A549 (cell line): ENCODE measurements at regions not wholly inside any gene's neighbourhood (a gene's known extent, or its start where the extent isn't known, plus 50 kb on each side); places are given as distances from the start of the nearest gene placed in this dataset.

Experiments used
- ATAC-seq, 2 experiments: fragments of 200-7000 bp in 1 of 2; fragments of >200 bp in 1 of 2; cut with Nextera tagmentation in 1 of 2; cut with Tn5 transposase in 1 of 2; 3 replicates each; pipeline versions ENCODE4 v1.8.0 to v1.9.1; 2018 to 2020; ENCODE audit warnings: mild to moderate bottlenecking in 1 of 2, moderate library complexity in 1 of 2
- CTCF ChIA-PET: fragments of 300-600 bp; sonication (Branson Sonifier 250); formaldehyde crosslinking; extraction: SDS; loops from one replicate; lab custom pipeline; 2021; ENCODE audit warnings: antibody characterized with exemption, inconsistent platforms; lab: Yijun Ruan, JAX
- POLR2A ChIA-PET: fragments of 350-600 bp; formaldehyde crosslinking; extraction: SDS; loops from one replicate; lab custom pipeline; 2021; ENCODE audit warnings: antibody characterized with exemption, inconsistent platforms; lab: Yijun Ruan, JAX
- DNase-seq, 2 experiments: peaks; one replicate each; pipeline versions ENCODE4 v3.0.0 to v3.0.0-alpha.2; 2011 to 2016; ENCODE audit warnings: low read depth in 1 of 2, low spot score in 1 of 2
- FAIRE-seq: peaks from 2 replicates; lab custom pipeline; 2011; peaks lifted over from hg19 to GRCh38; lab: Jason Lieb, UNC
- H3K27ac ChIP-seq, 2 experiments: fragments of >200 bp; sonication (Bioruptor Twin); formaldehyde crosslinking; 3 replicates each; pipeline ENCODE4 v1.5.1; 2016 to 2017
- H3K4me1 ChIP-seq: fragments of >200 bp; sonication (Bioruptor Twin); formaldehyde crosslinking; 3 replicates; pipeline ENCODE4 v1.6.1; 2016
- H3K4me2 ChIP-seq: fragments of >200 bp; sonication (Bioruptor Twin); formaldehyde crosslinking; 3 replicates; pipeline ENCODE4 v1.6.1; 2016
- H3K4me3 ChIP-seq: fragments of >200 bp; sonication (Bioruptor Twin); formaldehyde crosslinking; 3 replicates; pipeline ENCODE4 v1.5.1; 2016
- H3K9me3 ChIP-seq: fragments of >200 bp; sonication (Bioruptor Twin); formaldehyde crosslinking; 3 replicates; pipeline ENCODE4 v1.6.1; 2016
- BHLHE40 ChIP-seq: IDR thresholded peaks from 2 replicates; pipeline ENCODE4 v1.6.1; 2012; ENCODE audit warnings: low read depth, low read length, inconsistent platforms
- CBX2 ChIP-seq: fragments of 200-600 bp; sonication (generic); IDR thresholded peaks from 2 replicates; pipeline ENCODE4 v1.6.1; 2016; ENCODE audit warnings: low read depth, mild to moderate bottlenecking, borderline replicate concordance
- CBX8 ChIP-seq: fragments of 200-600 bp; sonication (generic); IDR thresholded peaks from 2 replicates; pipeline ENCODE4 v1.6.1; 2016
- CHD4 ChIP-seq: fragments of 200-600 bp; sonication (generic); IDR thresholded peaks from 2 replicates; pipeline ENCODE4 v1.6.1; 2016; ENCODE audit warnings: antibody characterized with exemption, mild to moderate bottlenecking, borderline replicate concordance
- EHF ChIP-seq: fragments of 250-450 bp; sonication (Bioruptor Pico); IDR thresholded peaks from 2 replicates; pipeline ENCODE4 v1.5.0; 2020; ENCODE audit warnings: mild to moderate bottlenecking
- ESRRA ChIP-seq: fragments of 150-350 bp; IDR thresholded peaks from 2 replicates; pipeline ENCODE4 v1.6.1; 2014; ENCODE audit warnings: mild to moderate bottlenecking, low read length, borderline replicate concordance
- FOSB ChIP-seq: fragments of 250-450 bp; sonication (Bioruptor Pico); IDR thresholded peaks from 2 replicates; pipeline ENCODE4 v1.5.0; 2020; ENCODE audit warnings: mild to moderate bottlenecking, moderate library complexity
- GATA3 ChIP-seq: IDR thresholded peaks from 2 replicates; pipeline ENCODE4 v1.6.1; 2012; ENCODE audit warnings: borderline replicate concordance
- HDAC2 ChIP-seq: fragments of 200-600 bp; sonication (generic); IDR thresholded peaks from 2 replicates; pipeline ENCODE4 v1.6.1; 2016
- HOXA7 ChIP-seq: fragments of 250-450 bp; sonication (Bioruptor Pico); IDR thresholded peaks from 2 replicates; pipeline ENCODE4 v1.5.0; 2020; ENCODE audit warnings: mild to moderate bottlenecking, moderate library complexity
- HOXB13 ChIP-seq: fragments of 250-450 bp; sonication (Bioruptor Pico); IDR thresholded peaks from 2 replicates; pipeline ENCODE4 v1.5.0; 2020; ENCODE audit warnings: low read depth, mild to moderate bottlenecking, moderate library complexity
- HOXB5 ChIP-seq: fragments of 250-450 bp; sonication (Bioruptor Pico); IDR thresholded peaks from 2 replicates; pipeline ENCODE4 v1.5.0; 2020; ENCODE audit warnings: mild to moderate bottlenecking, moderate library complexity
- KDM1A ChIP-seq: fragments of 200-600 bp; sonication (generic); IDR thresholded peaks from 2 replicates; pipeline ENCODE4 v1.6.1; 2016; ENCODE audit warnings: low read depth, mild to moderate bottlenecking
- KDM5A ChIP-seq: fragments of 200-600 bp; sonication (generic); IDR thresholded peaks from 2 replicates; pipeline ENCODE4 v1.6.1; 2016; ENCODE audit warnings: antibody characterized with exemption, mild to moderate bottlenecking
- NPAS2 ChIP-seq: fragments of 250-450 bp; sonication (Bioruptor Pico); IDR thresholded peaks from 2 replicates; pipeline ENCODE4 v1.8.0; 2022; ENCODE audit warnings: mild to moderate bottlenecking, moderate library complexity, borderline replicate concordance
- NR3C1 ChIP-seq: fragments of >200 bp; sonication (Bioruptor Twin); formaldehyde crosslinking; IDR thresholded peaks from 3 replicates; pipeline ENCODE4 v1.6.1; 2017
- POLR2A ChIP-seq: IDR thresholded peaks from 2 replicates; pipeline ENCODE4 v1.6.1; 2012; ENCODE audit warnings: mild to moderate bottlenecking, low read length
- POLR2AphosphoS2 ChIP-seq: conservative IDR thresholded peaks from 2 replicates; pipeline ENCODE4 v1.6.1; 2012; ENCODE audit warnings: low read length, improper control_type of control experiment, inconsistent platforms
- SMC3 ChIP-seq: fragments of >200 bp; sonication (Bioruptor Twin); formaldehyde crosslinking; IDR thresholded peaks from 3 replicates; pipeline ENCODE4 v1.6.1; 2018; ENCODE audit warnings: inconsistent platforms
- SREBF2 ChIP-seq: fragments of 450-650 bp; IDR thresholded peaks from 2 replicates; pipeline ENCODE4 v1.6.1; 2014; ENCODE audit warnings: mild to moderate bottlenecking, moderate library complexity
- TFCP2L1 ChIP-seq: fragments of 250-450 bp; sonication (Bioruptor Pico); IDR thresholded peaks from 2 replicates; pipeline ENCODE4 v1.5.0; 2021; ENCODE audit warnings: mild to moderate bottlenecking
- ZNF302 ChIP-seq: fragments of 250-450 bp; sonication (Bioruptor Pico); IDR thresholded peaks from 2 replicates; pipeline ENCODE4 v1.9.0; 2021; ENCODE audit warnings: inconsistent platforms, mild to moderate bottlenecking, moderate library complexity
- WGBS: methylation state at CpG from one replicate; pipeline ENCODE4 v1.1.6; 2017; ENCODE audit errors: missing lambda C conversion rate; 5-methylcytosine and 5-hydroxymethylcytosine counted together
- TF ChIP-seq, protein P1 (sequence below): IDR thresholded peaks from 2 replicates; pipeline ENCODE4 v1.6.1; 2012; ENCODE audit warnings: low read depth, borderline replicate concordance
- TF ChIP-seq, protein P2 (sequence below): IDR thresholded peaks from 2 replicates; pipeline ENCODE4 v1.6.1; 2012
- TF ChIP-seq, protein P3 (sequence below): fragments of >200 bp; sonication (Bioruptor Twin); formaldehyde crosslinking; IDR thresholded peaks from 3 replicates; pipeline ENCODE4 v1.5.1; 2016
- TF ChIP-seq, protein P4 (sequence below): fragments of >200 bp; sonication (Bioruptor Twin); formaldehyde crosslinking; IDR thresholded peaks from 2 replicates; pipeline ENCODE4 v1.6.1; 2016
- TF ChIP-seq, protein P5 (sequence below): IDR thresholded peaks from 2 replicates; pipeline ENCODE4 v1.6.1; 2012
- TF ChIP-seq, protein P6 (sequence below): fragments of 250-450 bp; sonication (Bioruptor Pico); IDR thresholded peaks from 2 replicates; pipeline ENCODE4 v1.5.0; 2020; ENCODE audit warnings: low read depth, mild to moderate bottlenecking, moderate library complexity

DNA sequence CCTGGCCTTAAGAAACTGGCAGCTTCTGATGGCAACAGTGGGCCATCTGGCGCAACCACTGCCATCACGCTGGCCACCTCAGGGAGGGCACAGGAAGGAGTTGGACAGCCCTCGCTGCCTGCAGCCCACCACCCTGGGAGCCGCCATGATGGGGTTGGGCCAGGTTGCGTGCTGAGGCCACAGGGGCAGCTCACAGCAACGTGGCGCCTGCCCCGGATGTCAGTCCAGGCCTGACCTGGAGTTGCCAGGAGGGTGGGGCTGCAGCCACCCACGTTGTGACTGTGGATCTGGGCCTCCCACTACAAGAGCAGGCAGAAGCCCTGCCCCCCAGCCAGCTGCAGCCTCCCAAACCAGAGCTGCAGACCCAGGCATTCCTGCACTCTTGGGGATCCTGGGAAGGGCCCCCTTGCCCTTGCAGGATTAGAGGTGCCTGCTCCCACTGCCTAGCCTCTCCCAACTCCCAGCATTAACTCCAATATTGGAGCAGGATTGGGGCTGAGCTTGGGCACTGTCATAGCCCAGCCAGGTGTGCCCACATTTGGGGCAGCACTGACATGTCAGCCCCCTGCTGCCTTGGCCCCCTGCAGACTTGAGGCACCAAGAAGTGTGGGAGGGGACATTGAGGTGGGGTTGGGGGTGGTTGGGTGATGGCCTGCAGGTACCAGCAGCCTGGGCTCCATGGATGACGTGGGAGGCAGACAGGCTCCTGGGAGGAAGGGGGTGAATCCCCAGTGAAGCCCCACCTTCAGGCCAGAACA, 468.9 kb upstream of the CCDC54 start:
- Histone ChIP-seq H3K4me1 (no peaks in the 10 kb centered on the region), H3K4me2 (no peak overlapping the region), H3K27ac (no peak overlapping the region), H3K9me3 (no peaks in the 10 kb centered on the region), H3K4me3 (no peak overlapping the region)
- ChIA-PET CTCF (no interaction called here), POLR2A (no interaction called here)
- WGBS: 47% methylated on average over 10 of the region's 10 CpGs
- no peak for FAIRE-seq
- ATAC-seq: no peak
- DNase-seq: no peak
- no peak for TF ChIP-seq POLR2A
- TF ChIP-seq POLR2AphosphoS2: no peak
- TF ChIP-seq HOXA7: no peak
- TF ChIP-seq CBX2: no peak
- TF ChIP-seq HOXB5 (CRISPR knock-in tag): no peak
- TF ChIP-seq HDAC2: no peak
- TF ChIP-seq FOSB: no peak
- TF ChIP-seq, protein P1, sequence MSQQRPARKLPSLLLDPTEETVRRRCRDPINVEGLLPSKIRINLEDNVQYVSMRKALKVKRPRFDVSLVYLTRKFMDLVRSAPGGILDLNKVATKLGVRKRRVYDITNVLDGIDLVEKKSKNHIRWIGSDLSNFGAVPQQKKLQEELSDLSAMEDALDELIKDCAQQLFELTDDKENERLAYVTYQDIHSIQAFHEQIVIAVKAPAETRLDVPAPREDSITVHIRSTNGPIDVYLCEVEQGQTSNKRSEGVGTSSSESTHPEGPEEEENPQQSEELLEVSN: no peak
- TF ChIP-seq NPAS2 (CRISPR knock-in tag): no peak
- no peak for TF ChIP-seq SREBF2
- no peak for TF ChIP-seq SMC3
- no peak for TF ChIP-seq KDM5A
- no peak for TF ChIP-seq GATA3
- TF ChIP-seq EHF (CRISPR knock-in tag): no peak
- TF ChIP-seq, protein P2, sequence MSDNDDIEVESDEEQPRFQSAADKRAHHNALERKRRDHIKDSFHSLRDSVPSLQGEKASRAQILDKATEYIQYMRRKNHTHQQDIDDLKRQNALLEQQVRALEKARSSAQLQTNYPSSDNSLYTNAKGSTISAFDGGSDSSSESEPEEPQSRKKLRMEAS: no peak

DNA sequence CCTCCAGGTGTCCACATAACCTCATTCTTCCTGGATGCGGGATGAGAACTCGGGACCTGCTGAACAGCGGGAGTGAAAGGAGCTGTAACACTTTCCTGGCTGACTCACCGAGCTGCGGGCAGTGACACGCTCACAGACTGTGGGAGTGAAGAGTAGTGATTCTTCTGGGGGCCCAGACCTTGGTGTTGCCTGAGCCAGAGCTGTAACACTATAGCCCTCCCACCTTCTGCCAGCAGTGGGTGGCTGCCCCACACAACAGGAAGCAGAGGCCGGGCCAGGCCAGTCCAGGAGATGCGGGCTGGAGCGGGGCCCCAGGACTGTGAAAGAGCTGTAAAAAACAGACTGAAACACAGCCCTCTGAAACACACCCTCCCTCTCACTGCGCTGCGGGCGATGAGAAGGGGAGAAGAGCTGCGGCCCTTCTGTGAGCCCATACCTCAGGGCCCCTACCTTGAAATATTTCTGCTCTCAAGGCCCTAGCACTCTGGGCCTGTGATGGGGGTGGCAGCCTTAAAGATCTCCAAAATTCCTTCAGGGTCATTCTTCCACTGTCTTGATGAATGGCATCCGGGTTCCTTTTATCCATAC, 464.0 kb upstream of the CCDC54 start:
- H3K9me3 ChIP-seq: no peaks in the 10 kb centered on the region
- POLR2A ChIA-PET: no interaction called here
- ATAC-seq (no peak), DNase-seq (no peak), FAIRE-seq (no peak)
- CTCF ChIA-PET: interaction anchor here (0.6 to 0.9 kb wide), 2 partner anchors 22 to 1234 kb away, joined by 3 read pairs; no protein-coding TSS in a partner anchor
- no peak overlapping the region for H3K4me2 ChIP-seq
- H3K4me3 ChIP-seq: no peak overlapping the region
- no peaks in the 10 kb centered on the region for H3K4me1 ChIP-seq
- WGBS: 75% methylated on average over 14 of the region's 14 CpGs
- H3K27ac ChIP-seq: no peak overlapping the region
- TF ChIP-seq KDM5A (no peak), ZNF302 (CRISPR knock-in tag) (no peak), HOXB13 (CRISPR knock-in tag) (no peak), KDM1A (no peak), CBX8 (no peak), BHLHE40 (no peak), CHD4 (no peak), TFCP2L1 (CRISPR knock-in tag) (no peak), NR3C1 (no peak), ESRRA (no peak), NPAS2 (CRISPR knock-in tag) (no peak)
- TF ChIP-seq, protein P3, sequence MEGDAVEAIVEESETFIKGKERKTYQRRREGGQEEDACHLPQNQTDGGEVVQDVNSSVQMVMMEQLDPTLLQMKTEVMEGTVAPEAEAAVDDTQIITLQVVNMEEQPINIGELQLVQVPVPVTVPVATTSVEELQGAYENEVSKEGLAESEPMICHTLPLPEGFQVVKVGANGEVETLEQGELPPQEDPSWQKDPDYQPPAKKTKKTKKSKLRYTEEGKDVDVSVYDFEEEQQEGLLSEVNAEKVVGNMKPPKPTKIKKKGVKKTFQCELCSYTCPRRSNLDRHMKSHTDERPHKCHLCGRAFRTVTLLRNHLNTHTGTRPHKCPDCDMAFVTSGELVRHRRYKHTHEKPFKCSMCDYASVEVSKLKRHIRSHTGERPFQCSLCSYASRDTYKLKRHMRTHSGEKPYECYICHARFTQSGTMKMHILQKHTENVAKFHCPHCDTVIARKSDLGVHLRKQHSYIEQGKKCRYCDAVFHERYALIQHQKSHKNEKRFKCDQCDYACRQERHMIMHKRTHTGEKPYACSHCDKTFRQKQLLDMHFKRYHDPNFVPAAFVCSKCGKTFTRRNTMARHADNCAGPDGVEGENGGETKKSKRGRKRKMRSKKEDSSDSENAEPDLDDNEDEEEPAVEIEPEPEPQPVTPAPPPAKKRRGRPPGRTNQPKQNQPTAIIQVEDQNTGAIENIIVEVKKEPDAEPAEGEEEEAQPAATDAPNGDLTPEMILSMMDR: no peak
- TF ChIP-seq, protein P4, sequence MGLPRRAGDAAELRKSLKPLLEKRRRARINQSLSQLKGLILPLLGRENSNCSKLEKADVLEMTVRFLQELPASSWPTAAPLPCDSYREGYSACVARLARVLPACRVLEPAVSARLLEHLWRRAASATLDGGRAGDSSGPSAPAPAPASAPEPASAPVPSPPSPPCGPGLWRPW: no peak
- TF ChIP-seq, protein P5, sequence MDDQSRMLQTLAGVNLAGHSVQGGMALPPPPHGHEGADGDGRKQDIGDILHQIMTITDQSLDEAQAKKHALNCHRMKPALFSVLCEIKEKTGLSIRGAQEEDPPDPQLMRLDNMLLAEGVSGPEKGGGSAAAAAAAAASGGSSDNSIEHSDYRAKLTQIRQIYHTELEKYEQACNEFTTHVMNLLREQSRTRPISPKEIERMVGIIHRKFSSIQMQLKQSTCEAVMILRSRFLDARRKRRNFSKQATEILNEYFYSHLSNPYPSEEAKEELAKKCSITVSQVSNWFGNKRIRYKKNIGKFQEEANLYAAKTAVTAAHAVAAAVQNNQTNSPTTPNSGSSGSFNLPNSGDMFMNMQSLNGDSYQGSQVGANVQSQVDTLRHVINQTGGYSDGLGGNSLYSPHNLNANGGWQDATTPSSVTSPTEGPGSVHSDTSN: no peak
- TF ChIP-seq, protein P6, sequence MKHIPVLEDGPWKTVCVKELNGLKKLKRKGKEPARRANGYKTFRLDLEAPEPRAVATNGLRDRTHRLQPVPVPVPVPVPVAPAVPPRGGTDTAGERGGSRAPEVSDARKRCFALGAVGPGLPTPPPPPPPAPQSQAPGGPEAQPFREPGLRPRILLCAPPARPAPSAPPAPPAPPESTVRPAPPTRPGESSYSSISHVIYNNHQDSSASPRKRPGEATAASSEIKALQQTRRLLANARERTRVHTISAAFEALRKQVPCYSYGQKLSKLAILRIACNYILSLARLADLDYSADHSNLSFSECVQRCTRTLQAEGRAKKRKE (CRISPR knock-in tag): no peak
